ENCODE measurements at regions not wholly inside any gene's neighbourhood (a gene's known extent, or its start where the extent isn't known, plus 50 kb on each side); places are given as distances from the start of the nearest gene placed in this dataset.

GRCh38 chr5:58069846-58070245 lies 390.0 kb downstream of the PLK2 start:
- DNase-seq (ENCODE audit: low spot score) = no peak

- no peak for DNase-seq (ENCODE audit: low spot score)
Measured at GRCh38 chr5:58069016-58069705, 390.7 kb downstream of the PLK2 start.

DNA sequence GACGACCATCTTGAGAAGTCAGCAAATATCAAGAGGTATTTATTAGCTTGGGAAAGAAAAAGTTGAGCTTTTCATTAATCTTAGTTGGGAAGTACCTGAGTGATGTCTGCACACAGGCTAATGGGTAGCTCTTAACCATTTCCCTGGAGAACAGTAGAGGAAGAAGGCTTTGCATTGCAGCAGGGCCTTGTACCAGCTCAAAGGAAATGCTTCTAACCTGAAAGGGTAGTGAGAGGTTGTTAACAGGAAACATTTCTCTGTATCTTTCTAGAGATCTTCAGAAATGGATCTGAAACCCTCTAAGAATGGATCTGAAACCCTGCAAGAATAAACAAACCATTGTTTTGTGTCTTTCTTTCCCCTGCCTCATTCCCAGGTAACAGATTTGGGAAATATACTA lies 393.3 kb downstream of the PLK2 start:
- no peak for DNase-seq (ENCODE audit: low spot score)

GRCh38 chr5:58066076-58066475 lies 393.8 kb downstream of the PLK2 start:
- DNase-seq (ENCODE audit: low spot score) = no peak

DNA sequence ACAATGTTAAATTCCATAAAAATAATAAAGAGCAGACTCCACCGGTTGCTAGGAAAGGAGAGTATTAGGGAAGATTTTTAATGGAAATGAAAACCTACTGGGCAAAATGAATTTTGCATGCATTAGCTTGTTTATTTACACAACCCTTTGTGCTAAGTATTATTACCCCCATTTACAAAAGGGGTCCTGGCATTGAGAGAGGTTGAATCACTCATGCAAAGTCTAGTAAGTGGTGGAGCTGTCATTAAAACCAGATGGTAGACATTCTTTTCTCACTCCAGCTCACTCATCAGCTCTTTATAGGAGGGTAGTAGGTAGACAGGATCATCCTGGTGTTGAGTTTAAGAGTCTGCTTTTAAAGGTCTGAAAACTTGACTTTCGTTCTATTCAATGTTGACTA lies 395.1 kb downstream of the PLK2 start:
- DNase-seq (ENCODE audit: low spot score) = no peak

- no peak for DNase-seq (ENCODE audit: low spot score)
Measured at GRCh38 chr5:58060996-58061395, 398.9 kb downstream of the PLK2 start.

GRCh38 chr5:58057324-58057723 lies 402.6 kb downstream of the PLK2 start:
- DNase-seq (ENCODE audit: low spot score) = no peak

DNA sequence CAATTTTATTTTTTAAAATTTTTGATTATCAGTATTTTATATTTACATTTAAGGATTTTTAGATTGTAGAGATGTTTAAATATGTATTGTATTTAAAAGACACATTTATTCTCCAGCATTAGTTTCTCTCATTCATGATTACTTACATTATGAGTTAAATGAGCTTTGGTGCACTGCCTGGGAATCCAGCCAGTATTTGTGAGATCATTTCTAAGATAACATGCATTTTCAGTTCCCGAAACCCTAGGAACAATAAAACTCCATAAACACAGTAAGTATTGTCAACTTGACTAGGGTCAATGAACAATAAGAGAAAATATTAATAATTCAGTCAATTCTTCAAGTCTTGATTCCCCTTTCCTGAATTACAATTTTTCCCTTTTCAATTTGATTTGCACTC lies 403.3 kb downstream of the PLK2 start:
- DNase-seq (ENCODE audit: low spot score) = no peak

DNA sequence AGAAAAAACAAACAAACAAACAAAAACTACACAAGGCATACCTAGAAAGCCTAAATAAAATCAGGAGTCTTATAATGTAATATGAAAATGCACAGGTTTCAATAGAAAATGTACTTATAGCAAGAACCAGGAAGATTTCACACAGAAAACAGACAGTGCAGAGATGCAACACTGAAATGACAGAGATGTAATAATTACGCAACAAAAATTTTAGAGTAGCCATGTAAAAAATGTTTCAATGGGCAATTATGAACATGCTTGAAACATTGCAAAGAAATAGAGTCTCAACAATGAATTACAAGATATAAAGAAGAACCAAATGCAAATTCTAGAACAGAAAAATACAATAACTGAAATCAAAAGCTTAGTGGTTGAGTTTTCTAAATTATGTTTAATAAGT lies 405.9 kb downstream of the PLK2 start:
- DNase-seq (ENCODE audit: low spot score) = no peak

GRCh38 chr5:58048954-58049353 lies 410.9 kb downstream of the PLK2 start:
- DNase-seq (ENCODE audit: low spot score) = no peak

DNA sequence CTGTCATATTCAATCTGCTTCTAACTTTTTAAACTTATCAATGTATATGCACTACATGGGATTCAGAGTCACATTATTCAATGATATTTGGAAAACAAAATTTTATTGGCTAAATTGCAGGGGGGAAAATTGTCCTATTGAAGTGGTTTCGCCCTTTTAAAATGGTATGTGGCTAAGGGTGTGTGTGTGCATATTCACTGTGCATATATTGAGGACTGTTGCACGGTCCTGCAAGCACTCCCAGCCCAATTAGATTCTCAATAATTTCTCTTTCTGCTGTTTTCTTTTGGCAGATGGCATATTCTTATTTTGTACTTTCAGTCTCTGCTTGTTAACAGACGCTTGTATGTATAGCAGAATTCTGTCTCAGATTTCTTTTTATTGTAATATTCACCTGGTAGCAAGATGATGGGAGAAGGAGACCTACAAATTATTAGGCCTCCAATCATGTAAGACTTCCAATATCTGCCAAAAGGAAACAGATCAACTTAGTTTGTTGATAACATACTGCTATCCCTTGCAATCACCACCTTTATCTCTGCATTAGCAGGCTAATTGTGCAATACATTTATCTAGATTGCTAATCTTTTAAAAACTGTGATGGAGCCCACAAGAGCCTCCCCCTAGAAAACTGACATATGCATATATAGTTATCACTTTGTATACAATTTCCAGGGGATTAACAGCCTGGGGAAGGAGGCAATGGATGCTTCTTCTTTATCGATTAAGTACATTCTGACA lies 411.5 kb downstream of the PLK2 start:
- DNase-seq (ENCODE audit: low spot score) = no peak

DNA sequence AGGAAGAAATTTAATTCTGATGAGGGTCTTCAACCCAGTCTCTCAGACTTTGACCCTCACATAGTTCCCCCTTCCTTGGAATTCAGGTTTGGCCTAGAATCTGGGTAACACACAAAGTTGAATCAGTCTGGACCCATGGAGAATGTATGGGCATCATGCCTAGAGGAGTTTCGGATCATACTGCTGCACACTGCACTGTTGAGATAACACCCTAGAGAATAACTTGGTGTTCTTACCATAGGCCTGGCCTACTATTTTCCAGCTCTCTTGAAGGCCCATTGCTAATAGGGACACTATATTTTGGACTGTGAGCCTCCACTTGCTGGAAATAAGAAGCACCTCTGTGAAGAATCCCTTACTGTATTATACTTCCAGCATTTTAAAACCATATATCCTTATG lies 413.5 kb downstream of the PLK2 start:
- DNase-seq (ENCODE audit: low spot score) = no peak

- DNase-seq (ENCODE audit: low spot score) = no peak
Measured at GRCh38 chr5:58044166-58044565, 415.7 kb downstream of the PLK2 start.

DNA sequence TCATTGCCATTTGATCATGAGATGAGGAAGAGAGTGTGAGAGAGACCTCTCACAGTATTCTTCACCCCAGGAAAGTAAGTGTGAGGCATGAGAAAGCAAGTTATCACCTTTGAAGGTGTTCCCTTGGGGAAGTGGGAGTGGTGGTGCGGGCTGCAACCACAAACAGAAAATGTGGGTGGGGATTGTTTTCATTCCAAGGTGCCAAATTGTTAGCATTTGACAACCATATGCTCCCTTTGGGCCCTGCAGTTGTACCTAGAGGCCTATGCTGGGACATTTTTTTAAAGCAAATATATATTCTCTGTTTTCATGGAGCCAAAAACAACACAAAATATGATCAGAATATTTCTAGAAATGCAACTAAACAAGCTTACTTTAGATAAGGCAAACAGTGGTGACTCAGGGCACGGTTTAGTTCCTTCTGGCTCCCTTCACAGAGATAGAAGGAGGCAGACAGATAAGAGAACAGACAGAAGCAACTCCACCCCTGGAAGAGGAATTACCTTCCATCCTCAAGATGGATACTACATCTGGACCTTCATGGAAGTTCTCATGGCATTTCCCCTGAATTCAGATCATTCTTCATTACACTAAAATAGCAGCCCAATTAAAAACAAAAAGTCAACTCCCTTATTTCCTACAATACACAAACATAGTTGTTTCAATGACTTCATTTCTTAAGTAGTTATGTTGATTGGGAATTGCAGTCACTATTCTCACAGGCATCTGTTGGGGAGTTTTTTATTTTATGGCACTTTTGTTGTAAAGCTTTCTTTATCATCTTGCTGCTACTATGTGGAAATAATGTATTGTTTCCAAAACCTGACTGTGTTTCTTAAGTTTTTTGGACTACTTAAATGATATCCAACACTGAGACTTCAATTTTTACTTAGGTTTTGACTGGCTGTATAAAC lies 416.6 kb downstream of the PLK2 start:
- no peak for DNase-seq (ENCODE audit: low spot score)

DNA sequence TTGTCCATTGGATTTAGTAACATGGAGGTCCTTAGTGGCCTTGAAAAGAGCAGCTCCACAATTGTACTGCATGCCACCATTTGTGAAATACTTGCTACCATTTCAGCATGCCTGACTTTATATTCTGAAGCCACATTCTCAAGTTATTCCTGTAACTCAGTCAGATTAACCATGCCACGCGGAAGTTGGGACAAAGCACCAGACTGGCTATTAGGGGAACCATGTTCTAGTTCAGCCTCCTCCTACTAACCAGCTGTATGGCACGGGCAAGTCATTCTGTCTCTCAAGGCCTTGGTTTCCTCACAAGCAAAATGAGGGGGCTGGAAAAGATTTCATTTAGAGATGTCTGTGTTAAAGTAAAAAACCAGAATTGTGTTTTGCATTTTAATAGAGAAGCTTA lies 418.0 kb downstream of the PLK2 start:
- no peak for DNase-seq (ENCODE audit: low spot score)

GRCh38 chr5:58040846-58041245 lies 419.0 kb downstream of the PLK2 start:
- no peak for DNase-seq (ENCODE audit: low spot score)

DNA sequence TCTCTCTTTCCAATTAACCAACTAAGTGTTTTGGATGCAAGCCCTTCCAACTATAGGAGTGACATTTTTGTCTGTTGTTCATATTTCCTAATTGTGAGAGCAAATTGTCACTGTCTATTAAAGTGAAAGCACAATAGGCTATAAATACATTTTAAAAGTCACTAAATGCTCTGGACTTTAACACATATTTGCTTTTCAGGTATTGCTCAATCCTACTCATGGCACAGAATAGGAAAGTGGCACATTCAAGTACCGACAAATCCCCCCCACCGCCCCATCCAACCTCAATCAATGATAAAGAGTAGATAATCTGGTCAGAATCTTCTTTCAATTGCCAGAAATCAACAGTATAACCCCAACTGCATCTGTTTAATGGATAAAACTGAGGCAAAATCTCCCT lies 419.8 kb downstream of the PLK2 start:
- DNase-seq (ENCODE audit: low spot score) = no peak

GRCh38 chr5:58037899-58038298 lies 422.0 kb downstream of the PLK2 start:
- no peak for DNase-seq (ENCODE audit: low spot score)

DNA sequence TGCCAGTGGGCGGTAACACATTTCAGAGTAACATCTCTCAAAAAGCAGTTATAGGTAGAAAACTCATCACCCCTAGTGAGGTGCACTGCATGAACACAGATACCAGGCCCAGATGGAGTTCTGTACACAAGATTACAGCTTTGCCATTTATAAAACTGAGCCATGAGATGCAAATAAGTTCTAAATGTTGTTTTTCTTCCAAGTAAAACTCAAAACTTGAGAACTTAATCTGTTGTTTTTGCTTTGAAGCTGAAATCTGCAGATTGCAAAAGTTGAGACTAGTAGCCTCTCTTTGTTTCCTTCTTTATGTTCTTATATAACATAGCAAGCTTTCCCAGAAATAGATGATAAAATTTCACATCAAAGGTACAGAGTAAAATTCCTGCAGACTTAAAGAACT lies 434.1 kb downstream of the PLK2 start:
- DNase-seq (ENCODE audit: low spot score) = no peak

DNA sequence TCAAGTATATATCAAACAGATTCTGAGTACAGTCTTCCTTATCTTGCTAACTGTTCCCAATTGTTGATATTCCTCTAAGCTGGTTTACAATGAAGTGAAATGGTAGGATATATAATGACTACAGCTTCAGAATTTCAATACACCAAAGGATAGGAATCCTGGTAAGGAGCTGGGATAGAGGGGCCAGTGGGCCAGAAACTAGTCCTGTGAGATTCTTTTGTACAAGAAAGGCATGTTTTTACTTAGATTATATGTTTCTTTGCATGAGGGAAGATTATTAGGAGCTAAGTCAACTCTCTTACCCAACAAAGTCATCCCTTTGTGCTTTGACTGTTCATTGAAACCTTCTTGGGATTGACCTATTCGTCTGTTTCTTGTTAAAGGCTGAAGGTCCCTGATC lies 435.7 kb downstream of the PLK2 start:
- DNase-seq (ENCODE audit: low spot score) = no peak

- DNase-seq (ENCODE audit: low spot score) = no peak
Measured at GRCh38 chr5:58022055-58022454, 437.8 kb downstream of the PLK2 start.

- DNase-seq (ENCODE audit: low spot score) = no peak
Measured at GRCh38 chr5:58021466-58021865, 438.4 kb downstream of the PLK2 start.

DNA sequence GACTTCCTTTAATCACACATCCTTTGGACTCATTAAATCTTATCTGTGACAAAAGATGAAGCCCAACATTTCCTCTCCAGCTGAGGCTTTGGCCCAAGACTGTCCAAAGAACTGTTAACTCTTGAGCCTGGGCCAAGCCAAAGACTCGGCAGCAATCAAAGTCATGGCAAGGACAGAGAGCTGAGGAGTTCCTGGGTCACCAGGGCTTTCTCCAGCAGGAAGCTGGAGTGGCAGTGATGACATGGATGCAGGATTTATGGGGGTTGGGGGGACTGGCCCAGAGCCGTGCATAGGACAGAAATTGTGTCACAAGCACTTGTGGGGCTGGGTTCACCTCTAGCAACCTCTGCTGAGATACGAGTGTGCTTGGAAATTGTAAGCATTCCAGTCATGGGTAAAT lies 440.3 kb downstream of the PLK2 start:
- DNase-seq (ENCODE audit: low spot score) = no peak
